ENCODE measurements at regions not wholly inside any gene's neighbourhood (a gene's known extent, or its start where the extent isn't known, plus 50 kb on each side); places are given as distances from the start of the nearest gene placed in this dataset.

- Histone ChIP-seq H3K4me2 (ENCODE audit: low read length) (no peak overlapping the region), H3K27me3 (ENCODE audit: insufficient read depth, low read length) (no peaks in the 10 kb centered on the region), H3K9me3 (ENCODE audit: low read length) (no peaks in the 10 kb centered on the region), H3K9ac (ENCODE audit: low read length) (no peak overlapping the region), H3K36me3 (ENCODE audit: insufficient read depth, low read length) (no peaks in the 10 kb centered on the region), H3K9me2 (ENCODE audit: low read depth, low read length) (no peaks in the 10 kb centered on the region), H2AFZ (ENCODE audit: low read length) (no peak overlapping the region), H4K20me1 (ENCODE audit: insufficient read depth, low read length) (no peaks in the 10 kb centered on the region), H3K4me1 (ENCODE audit: insufficient read depth, low read length, severe bottlenecking) (no peaks in the 10 kb centered on the region), H3K27ac (ENCODE audit: low read depth, low read length, poor library complexity, severe bottlenecking) (no peak overlapping the region), H3F3A (ENCODE audit: insufficient read depth, low read length) (no peaks in the 10 kb centered on the region), H3K4me3 (ENCODE audit: low read depth, low read length, poor library complexity, severe bottlenecking) (no peak overlapping the region), H3K79me2 (ENCODE audit: insufficient read depth, low read length) (no peaks in the 10 kb centered on the region)
- TF ChIP-seq EZH2 (IDR thresholded peaks at IDR 0.05; ENCODE audit: borderline replicate concordance, low read length): no peak
- no peak for TF ChIP-seq CTCF (IDR thresholded peaks at IDR 0.05; ENCODE audit: low read length)
Measured at GRCh38 chr18:67901573-67901972, 385.1 kb upstream of the DSEL start.

- Histone ChIP-seq H3K79me2 (ENCODE audit: insufficient read depth, low read length) (no peaks in the 10 kb centered on the region), H3K27me3 (ENCODE audit: insufficient read depth, low read length) (no peaks in the 10 kb centered on the region), H3K36me3 (ENCODE audit: insufficient read depth, low read length) (no peaks in the 10 kb centered on the region), H3F3A (ENCODE audit: insufficient read depth, low read length) (no peaks in the 10 kb centered on the region), H3K4me1 (ENCODE audit: insufficient read depth, low read length, severe bottlenecking) (no peaks in the 10 kb centered on the region), H3K27ac (ENCODE audit: low read depth, low read length, poor library complexity, severe bottlenecking) (no peak overlapping the region), H2AFZ (ENCODE audit: low read length) (no peak overlapping the region), H3K9me3 (ENCODE audit: low read length) (no peaks in the 10 kb centered on the region), H3K4me3 (ENCODE audit: low read depth, low read length, poor library complexity, severe bottlenecking) (no peak overlapping the region), H3K9ac (ENCODE audit: low read length) (no peak overlapping the region), H3K4me2 (ENCODE audit: low read length) (no peak overlapping the region), H4K20me1 (ENCODE audit: insufficient read depth, low read length) (no peaks in the 10 kb centered on the region), H3K9me2 (ENCODE audit: low read depth, low read length) (no peaks in the 10 kb centered on the region)
- no peak for TF ChIP-seq EZH2 (IDR thresholded peaks at IDR 0.05; ENCODE audit: borderline replicate concordance, low read length)
- TF ChIP-seq CTCF (IDR thresholded peaks at IDR 0.05; ENCODE audit: low read length): no peak
Measured at GRCh38 chr18:67896451-67896850, 379.9 kb upstream of the DSEL start.

GRCh38 chr18:67893916-67894315, 377.4 kb upstream of the DSEL start:
- H3K27me3 ChIP-seq (ENCODE audit: insufficient read depth, low read length): no peaks in the 10 kb centered on the region

More at GRCh38 chr18:67893916-67894315, 377.4 kb upstream of the DSEL start:
- no peaks in the 10 kb centered on the region for H3K9me2 ChIP-seq (ENCODE audit: low read depth, low read length)
- H3K36me3 ChIP-seq (ENCODE audit: insufficient read depth, low read length): no peaks in the 10 kb centered on the region
- TF ChIP-seq EZH2 (IDR thresholded peaks at IDR 0.05; ENCODE audit: borderline replicate concordance, low read length) (no peak), CTCF (IDR thresholded peaks at IDR 0.05; ENCODE audit: low read length) (no peak)
- H3K4me3 ChIP-seq (ENCODE audit: low read depth, low read length, poor library complexity, severe bottlenecking): no peak overlapping the region
- no peak overlapping the region for H2AFZ ChIP-seq (ENCODE audit: low read length)
- H3K27ac ChIP-seq (ENCODE audit: low read depth, low read length, poor library complexity, severe bottlenecking): no peak overlapping the region
- H3F3A ChIP-seq (ENCODE audit: insufficient read depth, low read length): no peaks in the 10 kb centered on the region
- no peaks in the 10 kb centered on the region for H4K20me1 ChIP-seq (ENCODE audit: insufficient read depth, low read length)
- H3K4me2 ChIP-seq (ENCODE audit: low read length): no peak overlapping the region
- H3K9me3 ChIP-seq (ENCODE audit: low read length): no peaks in the 10 kb centered on the region
- no peak overlapping the region for H3K9ac ChIP-seq (ENCODE audit: low read length)
- no peaks in the 10 kb centered on the region for H3K4me1 ChIP-seq (ENCODE audit: insufficient read depth, low read length, severe bottlenecking)
- no peaks in the 10 kb centered on the region for H3K79me2 ChIP-seq (ENCODE audit: insufficient read depth, low read length)

All from OCI-LY1 (cell line).